PC-9 (cell line): ENCODE measurements at regions not wholly inside any gene's neighbourhood (a gene's known extent, or its start where the extent isn't known, plus 50 kb on each side); places are given as distances from the start of the nearest gene placed in this dataset.

ENCODE experiments used
- BruUV-seq: library from RNA; stranded (reverse); fragments of 400-500 nt; replicated peaks from 2 replicates; lab custom pipeline; 2021; lab: Mats Ljungman, UMichigan
- CTCF ChIA-PET: fragments of 300-600 bp; sonication (Branson Sonifier 250); formaldehyde crosslinking; loops from one replicate; lab custom pipeline; 2022; ENCODE audit warnings: antibody characterized with exemption; lab: Charles Lee
- POLR2A ChIA-PET: fragments of 300-600 bp; sonication (Branson Sonifier 250); formaldehyde crosslinking; loops from one replicate; lab custom pipeline; 2022; ENCODE audit warnings: antibody characterized with exemption; ENCODE audit not compliant: unreplicated experiment; lab: Charles Lee
- DNase-seq, 2 experiments: peaks; one replicate each; pipeline versions ENCODE4 v3.0.0 to v3.0.0-alpha.2; 2015 to 2022; ENCODE audit warnings: mixed read lengths in 1 of 2
- H2AFZ ChIP-seq: fragments of 200-600 bp; sonication (generic); 2 replicates; pipeline ENCODE4 v1.8.1; 2017; ENCODE audit warnings: antibody characterized with exemption
- H3F3A ChIP-seq: fragments of 200-600 bp; sonication (generic); 2 replicates; pipeline ENCODE4 v1.8.1; 2017; ENCODE audit warnings: antibody characterized with exemption, mild to moderate bottlenecking, low read depth; ENCODE audit not compliant: insufficient read depth
- H3K27ac ChIP-seq: fragments of 200-600 bp; sonication (generic); 2 replicates; pipeline ENCODE4 v1.6.1; 2016; ENCODE audit warnings: mixed run types
- H3K27me3 ChIP-seq: fragments of 200-600 bp; sonication (generic); 2 replicates; pipeline ENCODE4 v1.6.1; 2016; ENCODE audit warnings: low read depth, mixed run types; ENCODE audit not compliant: insufficient read depth
- H3K36me3 ChIP-seq: fragments of 200-600 bp; sonication (generic); 2 replicates; pipeline ENCODE4 v1.6.1; 2016; ENCODE audit warnings: low read depth, mixed run types
- H3K4me1 ChIP-seq: fragments of 200-600 bp; sonication (generic); replicated peaks from 2 replicates; pipeline ENCODE4 v1.6.1; 2016; ENCODE audit warnings: mixed run types; ENCODE audit not compliant: insufficient read depth
- H3K4me2 ChIP-seq: fragments of 200-600 bp; sonication (generic); 2 replicates; pipeline ENCODE4 v1.6.1; 2017; ENCODE audit warnings: mixed run types
- H3K4me3 ChIP-seq: fragments of 200-600 bp; sonication (generic); 2 replicates; pipeline ENCODE4 v1.6.1; 2016; ENCODE audit warnings: mixed run types
- H3K79me2 ChIP-seq: fragments of 200-600 bp; sonication (generic); 2 replicates; pipeline ENCODE4 v1.6.1; 2017; ENCODE audit warnings: low read depth, mixed run types
- H3K9me2 ChIP-seq: fragments of 200-600 bp; sonication (generic); 2 replicates; pipeline ENCODE4 v1.8.1; 2017; ENCODE audit warnings: mild to moderate bottlenecking; ENCODE audit not compliant: insufficient read depth
- H3K9me3 ChIP-seq: fragments of 200-600 bp; sonication (generic); 2 replicates; pipeline ENCODE4 v1.8.1; 2016; ENCODE audit warnings: low read depth; ENCODE audit not compliant: insufficient read depth
- H4K20me1 ChIP-seq: fragments of 200-600 bp; sonication (generic); 2 replicates; pipeline ENCODE4 v1.8.1; 2017; ENCODE audit not compliant: insufficient read depth
- CTCF ChIP-seq: fragments of 200-600 bp; sonication (generic); conservative IDR thresholded peaks from 2 replicates; pipeline ENCODE4 v1.6.1; 2017; ENCODE audit warnings: mixed run types, antibody characterized with exemption, mild to moderate bottlenecking, moderate library complexity
- EZH2 ChIP-seq: fragments of 200-600 bp; sonication (generic); IDR thresholded peaks from 2 replicates; pipeline ENCODE4 v1.8.0; 2017; ENCODE audit warnings: antibody characterized with exemption, low read depth
- intact Hi-C: fragments of 100-400 bp; cut with micrococcal nuclease; formaldehyde crosslinking; loops from one replicate; pipeline ENCODE4 v1.10.0; 2022; ENCODE audit not compliant: unreplicated experiment

DNA sequence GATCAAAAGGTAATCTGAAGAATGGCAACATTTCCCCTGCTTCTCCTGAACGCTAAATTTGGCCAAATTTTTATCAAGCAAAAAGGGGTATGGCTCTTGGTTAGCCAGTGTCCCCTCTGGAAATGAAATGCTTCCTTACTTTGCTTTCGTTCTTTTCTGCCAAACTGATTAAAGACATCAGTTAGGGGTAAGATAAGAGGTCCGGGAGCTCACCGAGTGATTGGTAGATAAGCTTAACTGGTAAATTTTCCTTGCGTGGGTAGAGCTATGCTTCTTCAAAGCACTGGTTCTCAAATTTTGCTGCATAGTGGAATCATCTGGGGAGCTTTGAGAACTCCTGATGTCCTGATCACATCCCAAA lies 62.7 kb upstream of the MAPRE2 start:
- CTCF ChIA-PET: interaction anchor here (0.7 kb wide), 1 partner anchor 408 kb away, joined by 3 read pairs; no protein-coding TSS in a partner anchor
- Histone ChIP-seq H3K9me2 (no peaks in the 10 kb centered on the region), H3K27ac (peak overlapping the region; percentile 76)

DNA sequence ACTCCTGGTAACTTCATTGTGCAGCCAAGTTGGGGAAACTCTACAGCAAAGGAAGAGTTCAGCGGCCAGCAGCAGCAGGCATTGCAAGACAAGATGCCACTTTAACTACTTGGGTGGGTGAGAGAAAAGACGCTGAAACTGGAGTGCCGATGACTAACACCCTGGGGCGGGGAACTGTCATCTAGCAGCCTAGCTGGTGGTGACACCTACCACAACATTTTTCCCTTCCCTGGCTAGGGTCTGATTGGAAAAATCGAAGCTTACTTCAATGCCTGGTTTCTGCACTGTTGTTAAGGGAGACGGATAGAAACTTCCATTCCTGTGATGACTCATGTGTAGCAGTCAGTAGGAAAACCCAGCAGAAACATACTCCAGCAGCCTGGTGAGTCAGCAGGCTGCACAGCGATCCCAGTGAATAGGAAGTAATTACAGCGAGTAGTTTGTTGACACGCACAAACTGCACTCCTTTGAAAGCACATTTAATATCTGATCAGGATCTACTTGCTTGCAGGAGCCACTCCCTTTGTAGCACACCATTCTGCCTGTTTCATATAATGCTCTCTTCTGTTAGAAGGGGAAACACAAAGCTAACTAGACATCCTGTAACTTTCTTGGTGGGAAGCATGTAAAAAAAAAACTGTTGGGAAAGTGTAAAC lies 62.1 kb upstream of the MAPRE2 start:
- BruUV-seq: no TSS peak
- ChIA-PET CTCF (interaction anchor here (0.7 kb wide), 1 partner anchor 407 kb away, joined by 3 read pairs; no protein-coding TSS in a partner anchor), POLR2A (no interaction called here)
- no peaks in the 10 kb centered on the region for H3K27me3 ChIP-seq
- TF ChIP-seq CTCF: no peak
- no peak for TF ChIP-seq EZH2
- intact Hi-C loops: loop anchor here (1.0 to 10.0 kb wide), 2 partner anchors 54 to 119 kb away; no protein-coding TSS in a partner anchor
- H4K20me1 ChIP-seq: no peaks in the 10 kb centered on the region
- H3K9me3 ChIP-seq: no peaks in the 10 kb centered on the region
- peak overlapping the region; percentile 62 for H3K4me3 ChIP-seq
- peak; percentile 70 to 97 for DNase-seq
- H3K4me1 ChIP-seq: peaks cover 20% of the 10 kb centered on the region
- no peaks in the 10 kb centered on the region for H3K9me2 ChIP-seq
- H2AFZ ChIP-seq: no peak overlapping the region
- peak overlapping the region; percentile 97 for H3K4me2 ChIP-seq
- H3F3A ChIP-seq: peaks cover 19% of the 10 kb centered on the region
- peak overlapping the region; percentile 76 for H3K27ac ChIP-seq
- H3K79me2 ChIP-seq: no peaks in the 10 kb centered on the region
- no peaks in the 10 kb centered on the region for H3K36me3 ChIP-seq

More for the DNA sequence above, 62.7 kb upstream of the MAPRE2 start:
- Histone ChIP-seq H2AFZ (peak overlapping the region; percentile 81), H3F3A (peaks cover 19% of the 10 kb centered on the region), H3K9me3 (no peaks in the 10 kb centered on the region), H3K36me3 (no peaks in the 10 kb centered on the region), H3K4me2 (peak overlapping the region; percentile 97), H3K4me1 (peaks cover 20% of the 10 kb centered on the region), H3K79me2 (no peaks in the 10 kb centered on the region), H3K27me3 (no peaks in the 10 kb centered on the region), H4K20me1 (no peaks in the 10 kb centered on the region), H3K4me3 (peak overlapping the region; percentile 62)
- POLR2A ChIA-PET: no interaction called here
- no peak for TF ChIP-seq CTCF
- TF ChIP-seq EZH2: no peak
- BruUV-seq: TSS peak; percentile 62
- intact Hi-C loops: loop anchor here (10.0 kb wide), 1 partner anchor 54 kb away; no protein-coding TSS in a partner anchor
- no peak for DNase-seq

GRCh38 chr18:34981487-34981886 lies 59.7 kb upstream of the MAPRE2 start:
- no peaks in the 10 kb centered on the region for H3K27me3 ChIP-seq
- intact Hi-C loops: no loop called here
- H3K4me2 ChIP-seq: no peak overlapping the region
- no peak overlapping the region for H3K4me3 ChIP-seq
- H2AFZ ChIP-seq: no peak overlapping the region
- POLR2A ChIA-PET: interaction anchor here (0.6 kb wide), 1 partner anchor 57 kb away, joined by 3 read pairs; no protein-coding TSS in a partner anchor
- no peaks in the 10 kb centered on the region for H3K36me3 ChIP-seq
- no peak overlapping the region for H3K27ac ChIP-seq
- H4K20me1 ChIP-seq: no peaks in the 10 kb centered on the region
- H3K79me2 ChIP-seq: no peaks in the 10 kb centered on the region
- no peaks in the 10 kb centered on the region for H3K9me3 ChIP-seq
- CTCF ChIA-PET: no interaction called here
- H3K9me2 ChIP-seq: no peaks in the 10 kb centered on the region
- DNase-seq: no peak
- no peak for TF ChIP-seq CTCF
- TF ChIP-seq EZH2: no peak
- no TSS peak for BruUV-seq
- peaks cover 19% of the 10 kb centered on the region for H3F3A ChIP-seq
- peaks cover 20% of the 10 kb centered on the region for H3K4me1 ChIP-seq
